Sigmoid colon (tissue), 6 donors: ENCODE measurements at regions not wholly inside any gene's neighbourhood (a gene's known extent, or its start where the extent isn't known, plus 50 kb on each side); places are given as distances from the start of the nearest gene placed in this dataset.
"Not testable (repeated sequence)": the region's sequence is repeated elsewhere in the genome, so short reads cannot be mapped to it uniquely, and the experiment has no call there.

Source experiments
- DNase-seq: peaks from one replicate; pipeline ENCODE4 v3.0.0-alpha.2; 2019
- H3K27ac ChIP-seq, 4 donors: fragments of 200-600 bp; sonication (generic); one replicate each; pipeline ENCODE4 v1.5.1; 2016 to 2019; ENCODE audit warnings: mild to moderate bottlenecking in 1 of 4
- H3K27me3 ChIP-seq, 3 donors: fragments of 200-600 bp; sonication (generic); one replicate each; pipeline ENCODE4 v1.5.1; 2019; ENCODE audit warnings: mild to moderate bottlenecking in 1 of 3
- H3K36me3 ChIP-seq, 4 donors: fragments of 200-600 bp; sonication (generic); one replicate each; pipeline ENCODE4 v1.5.1; 2016 to 2019
- H3K4me1 ChIP-seq, 4 donors: fragments of 200-600 bp; sonication (generic); one replicate each; pipeline ENCODE4 v1.5.1; 2017 to 2019
- H3K4me3 ChIP-seq, 4 donors: fragments of 200-600 bp; sonication (generic); one replicate each; pipeline ENCODE4 v1.5.1; 2017 to 2019; ENCODE audit warnings: mild to moderate bottlenecking in 2 of 4, moderate library complexity in 1 of 4
- H3K9me3 ChIP-seq, 4 donors: fragments of 200-600 bp in 3 of 4; sonication (generic) in 3 of 4; one replicate each; pipeline versions ENCODE4 v1.5.1 to v1.6.1; 2013 to 2019
- EP300 ChIP-seq, 4 donors: sonication (generic); formaldehyde crosslinking; IDR thresholded peaks; one replicate each; pipeline ENCODE4 v1.6.1; 2017; ENCODE audit warnings: antibody characterized with exemption in 4 of 4
- POLR2A ChIP-seq, 2 donors: fragments of 450-650 bp; IDR thresholded peaks; one replicate each; pipeline ENCODE4 v1.6.1; 2016; ENCODE audit warnings: antibody characterized with exemption in 2 of 2, mild to moderate bottlenecking in 2 of 2, moderate library complexity in 2 of 2
- POLR2AphosphoS5 ChIP-seq, 4 donors: sonication (generic); formaldehyde crosslinking; IDR thresholded peaks; one replicate each; pipeline ENCODE4 v1.6.1; 2017; ENCODE audit warnings: antibody characterized with exemption in 4 of 4
- WGBS, 2 donors: extraction: QIAGEN DNeasy Blood & Tissue Kit; methylation state at CpG; one replicate each; pipeline ENCODE4 v1.1.7; 2013; 5-methylcytosine and 5-hydroxymethylcytosine counted together
- intact Hi-C: fragments of 100-400 bp; cut with DNase I; formaldehyde crosslinking; loops from one replicate; pipeline ENCODE4 v1.15.1; 2023
- TF ChIP-seq, protein P1 (sequence below), 4 experiments: fragments of 450-650 bp in 3 of 4; fragments of 200-600 bp in 1 of 4; IDR thresholded peaks; one replicate each; pipeline ENCODE4 v1.5.1; 2016 to 2019; ENCODE audit warnings: antibody characterized with exemption in 4 of 4, mild to moderate bottlenecking in 3 of 4, moderate library complexity in 2 of 4
- donor health status: healthy with polysubstance abuse.
- donor health status: healthy.

DNA sequence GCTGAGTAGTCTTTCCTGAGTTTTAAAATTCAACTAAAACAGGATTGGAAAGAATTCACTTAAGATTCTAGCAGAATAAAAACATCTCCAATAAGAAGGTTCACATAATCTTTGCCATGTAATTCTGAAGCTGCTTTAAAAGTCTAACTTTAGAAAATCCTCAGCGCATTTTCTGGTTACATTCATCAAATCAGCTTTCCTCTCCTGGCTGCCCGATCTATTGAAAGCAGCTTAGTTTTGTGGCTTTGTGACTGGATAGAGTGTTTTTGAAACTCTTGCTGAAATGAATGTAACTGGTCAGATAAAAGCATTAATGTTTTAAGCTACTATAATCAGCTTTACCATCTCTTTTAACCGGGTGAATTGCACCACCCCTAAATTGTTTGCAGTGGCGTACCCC is 66.8 kb downstream of the DOP1B start:
- Histone ChIP-seq H3K4me1 (peaks cover 0 to 9% (median 3%) of the 10 kb centered on the region in 4 donors), H3K4me3 (no peak overlapping the region), H3K27ac (no peak overlapping the region), H3K36me3 (peaks cover 0 to 26% (median 0%) of the 10 kb centered on the region in 4 donors), H3K27me3 (no peaks in the 10 kb centered on the region), H3K9me3 (no peaks in the 10 kb centered on the region)
- WGBS, 2 donors = 94% methylated on average over 4 of the region's 4 CpGs
- DNase-seq = no peak
- TF ChIP-seq, protein P1, sequence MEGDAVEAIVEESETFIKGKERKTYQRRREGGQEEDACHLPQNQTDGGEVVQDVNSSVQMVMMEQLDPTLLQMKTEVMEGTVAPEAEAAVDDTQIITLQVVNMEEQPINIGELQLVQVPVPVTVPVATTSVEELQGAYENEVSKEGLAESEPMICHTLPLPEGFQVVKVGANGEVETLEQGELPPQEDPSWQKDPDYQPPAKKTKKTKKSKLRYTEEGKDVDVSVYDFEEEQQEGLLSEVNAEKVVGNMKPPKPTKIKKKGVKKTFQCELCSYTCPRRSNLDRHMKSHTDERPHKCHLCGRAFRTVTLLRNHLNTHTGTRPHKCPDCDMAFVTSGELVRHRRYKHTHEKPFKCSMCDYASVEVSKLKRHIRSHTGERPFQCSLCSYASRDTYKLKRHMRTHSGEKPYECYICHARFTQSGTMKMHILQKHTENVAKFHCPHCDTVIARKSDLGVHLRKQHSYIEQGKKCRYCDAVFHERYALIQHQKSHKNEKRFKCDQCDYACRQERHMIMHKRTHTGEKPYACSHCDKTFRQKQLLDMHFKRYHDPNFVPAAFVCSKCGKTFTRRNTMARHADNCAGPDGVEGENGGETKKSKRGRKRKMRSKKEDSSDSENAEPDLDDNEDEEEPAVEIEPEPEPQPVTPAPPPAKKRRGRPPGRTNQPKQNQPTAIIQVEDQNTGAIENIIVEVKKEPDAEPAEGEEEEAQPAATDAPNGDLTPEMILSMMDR (IDR thresholded peaks at IDR 0.05) = no peak
- TF ChIP-seq EP300 (IDR thresholded peaks at IDR 0.05) (no peak), POLR2A (IDR thresholded peaks at IDR 0.05) (no peak), POLR2AphosphoS5 (IDR thresholded peaks at IDR 0.05) (no peak)
- intact Hi-C loops = no loop called here

DNA sequence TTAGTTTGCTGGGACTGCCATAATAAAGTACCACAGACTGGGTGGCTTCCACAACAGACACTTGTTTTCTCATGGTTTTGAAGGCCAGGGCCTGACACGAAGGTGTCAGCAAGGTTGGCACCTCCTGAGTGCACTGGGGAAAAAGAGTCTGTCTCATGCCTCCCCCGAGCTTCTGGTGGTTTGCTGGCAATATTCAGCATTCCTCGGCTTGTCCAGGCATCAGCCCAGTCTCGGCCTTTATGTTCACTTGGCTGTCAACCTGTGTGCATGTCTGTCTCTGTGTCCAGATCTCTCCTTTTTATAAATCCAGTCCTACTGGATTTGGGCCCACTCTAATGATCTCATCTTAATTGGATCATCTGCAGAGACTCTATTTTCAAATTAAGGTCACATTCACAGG is 72.6 kb downstream of the DOP1B start:
- no peak for DNase-seq
- 87 to 91% methylated on average over 4 of the region's 4 CpGs for WGBS, 2 donors
- Histone ChIP-seq H3K4me1 (peaks cover 0 to 2% (median 0%) of the 10 kb centered on the region in 4 donors), H3K27me3 (no peaks in the 10 kb centered on the region), H3K4me3 (no peak overlapping the region), H3K36me3 (peaks cover 0 to 45% (median 5%) of the 10 kb centered on the region in 4 donors), H3K9me3 (no peaks in the 10 kb centered on the region), H3K27ac (no peak overlapping the region)
- intact Hi-C loops = no loop called here
- TF ChIP-seq, protein P1 (IDR thresholded peaks at IDR 0.05) = no peak
- TF ChIP-seq POLR2A (IDR thresholded peaks at IDR 0.05) (no peak), EP300 (IDR thresholded peaks at IDR 0.05) (no peak), POLR2AphosphoS5 (IDR thresholded peaks at IDR 0.05) (no peak)

- H3K4me3 ChIP-seq, H3K27ac ChIP-seq, H3K27me3 ChIP-seq, DNase-seq, H3K4me1 ChIP-seq, intact Hi-C loops, H3K9me3 ChIP-seq: not testable (repeated sequence)
- 96 to 97% methylated on average over 3 of the region's 3 CpGs for WGBS, 2 donors
- H3K36me3 ChIP-seq = peaks cover 0 to 44% (median 5%) of the 10 kb centered on the region in 4 donors
These were observed 74.8 kb downstream of the DOP1B start for GRCh38 chr21:36231444-36231843.

DNA sequence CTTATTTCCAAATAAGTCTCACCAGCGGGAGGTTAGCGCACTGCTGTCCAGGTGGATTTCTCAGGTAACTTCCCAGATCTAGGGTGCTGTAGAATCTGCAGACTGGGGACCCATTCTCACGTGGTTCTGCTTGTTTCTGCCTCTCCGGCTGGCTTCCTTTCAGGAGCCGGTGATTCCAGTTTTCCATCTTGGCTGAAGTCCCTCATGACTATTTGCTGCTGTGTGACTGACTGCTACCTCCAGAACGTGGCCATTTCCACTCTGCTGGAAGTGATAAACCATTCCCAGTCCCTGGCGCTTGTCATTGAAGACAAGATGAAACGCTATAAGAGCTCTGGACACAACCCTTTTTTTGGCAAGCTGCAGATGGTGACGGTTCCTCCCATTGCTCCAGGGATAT is 76.0 kb downstream of the DOP1B start:
- no peak overlapping the region for H3K4me3 ChIP-seq
- H3K27ac ChIP-seq = no peak overlapping the region
- no peak for DNase-seq
- peaks cover 0 to 52% (median 5%) of the 10 kb centered on the region in 4 donors for H3K36me3 ChIP-seq
- TF ChIP-seq POLR2AphosphoS5 (IDR thresholded peaks at IDR 0.05) (no peak), EP300 (IDR thresholded peaks at IDR 0.05) (no peak), POLR2A (IDR thresholded peaks at IDR 0.05) (no peak)
- TF ChIP-seq, protein P1 (IDR thresholded peaks at IDR 0.05) = no peak
- H3K9me3 ChIP-seq = no peaks in the 10 kb centered on the region
- H3K27me3 ChIP-seq = no peaks in the 10 kb centered on the region
- 84 to 93% methylated on average over 9 of the region's 9 CpGs for WGBS, 2 donors
- intact Hi-C loops = no loop called here
- peaks cover 0 to 3% (median under 1%) of the 10 kb centered on the region in 4 donors for H3K4me1 ChIP-seq

GRCh38 chr21:36235058-36235582 is 78.5 kb downstream of the DOP1B start:
- no peak overlapping the region for H3K4me3 ChIP-seq
- H3K4me1 ChIP-seq = peaks cover 0 to 3% (median under 1%) of the 10 kb centered on the region in 4 donors
- no peaks in the 10 kb centered on the region for H3K9me3 ChIP-seq
- no peak for DNase-seq
- no peaks in the 10 kb centered on the region for H3K27me3 ChIP-seq
- TF ChIP-seq POLR2A (IDR thresholded peaks at IDR 0.05) = no peak
- TF ChIP-seq POLR2AphosphoS5 (IDR thresholded peaks at IDR 0.05) = no peak
- TF ChIP-seq, protein P1 (IDR thresholded peaks at IDR 0.05) = no peak
- no peak for TF ChIP-seq EP300 (IDR thresholded peaks at IDR 0.05)
- 53 to 81% methylated on average over 8 of the region's 8 CpGs for WGBS, 2 donors
- H3K27ac ChIP-seq = no peak overlapping the region
- H3K36me3 ChIP-seq = peaks cover 0 to 39% (median 9%) of the 10 kb centered on the region in 4 donors
- intact Hi-C loops = no loop called here
